Adrenal gland (tissue), 9 donors: ENCODE measurements at regions not wholly inside any gene's neighbourhood (a gene's known extent, or its start where the extent isn't known, plus 50 kb on each side); places are given as distances from the start of the nearest gene placed in this dataset.

Source experiments
- DNase-seq, 7 donors: peaks; one replicate each; pipeline ENCODE4 v3.0.0-alpha.2; 2019 to 2020
- H3K27ac ChIP-seq, 5 donors: fragments of 200-600 bp; sonication (generic) in 4 of 5; 1 replicate in 3 of 5; 2 replicates in 2 of 5; pipeline versions ENCODE4 v1.5.1 to v1.8.0; 2016 to 2020; ENCODE audit warnings: mild to moderate bottlenecking in 1 of 5
- H3K27me3 ChIP-seq: fragments of 200-600 bp; 2 replicates; pipeline ENCODE4 v1.8.0; 2021
- H3K36me3 ChIP-seq, 2 donors: fragments of 200-600 bp; replicated peaks in 1 of 2; 1 replicate in 1 of 2; 2 replicates in 1 of 2; pipeline versions ENCODE4 v1.5.1 to v1.8.0; 2018 to 2022
- H3K4me1 ChIP-seq, 2 donors: fragments of 200-600 bp; replicated peaks in 1 of 2; 1 replicate in 1 of 2; 2 replicates in 1 of 2; pipeline versions ENCODE4 v1.5.1 to v1.8.0; 2018 to 2021
- H3K4me3 ChIP-seq, 4 donors: fragments of 200-600 bp; sonication (generic) in 3 of 4; one replicate each; pipeline ENCODE4 v1.5.1; 2016 to 2018
- H3K9me3 ChIP-seq, 3 donors: fragments of 200-600 bp; sonication (generic) in 1 of 3; replicated peaks in 1 of 3; 1 replicate in 2 of 3; 2 replicates in 1 of 3; pipeline versions ENCODE4 v1.5.1 to v1.8.0; 2016 to 2021
- CTCF ChIP-seq, 6 experiments: fragments of 450-650 bp in 4 of 6; fragments of 200-600 bp in 2 of 6; sonication (generic) in 1 of 6; IDR thresholded peaks; 1 replicate in 5 of 6; 2 replicates in 1 of 6; pipeline versions ENCODE4 v1.5.1 to v1.8.0; 2016 to 2021; ENCODE audit warnings: antibody characterized with exemption in 6 of 6, mild to moderate bottlenecking in 2 of 6, moderate library complexity in 1 of 6
- POLR2A ChIP-seq, 2 donors: fragments of 450-650 bp; IDR thresholded peaks; one replicate each; pipeline ENCODE4 v1.6.1; 2017; ENCODE audit warnings: antibody characterized with exemption in 2 of 2, mild to moderate bottlenecking in 2 of 2, moderate library complexity in 1 of 2
- WGBS, 4 donors: extraction: QIAGEN DNeasy Blood & Tissue Kit in 2 of 4; methylation state at CpG; one replicate each; pipeline versions ENCODE4 v1.1.5 to v1.1.7; 2013 to 2017; 5-methylcytosine and 5-hydroxymethylcytosine counted together
- intact Hi-C, 2 donors: fragments of 100-400 bp; cut with DNase I; formaldehyde crosslinking; loops; one replicate each; pipeline versions ENCODE4 v1.14.1 to v1.15.0; 2022 to 2023
- donor health status: healthy with polysubstance abuse.
- donor health status: Bipolar disorder and iron deficiency.
- donor health status: DM: yes; HTN: yes; CAD: no.
- donor health status: DM: no; HTN: no; CAD: no.
- donor health status: DM: no; HTN: no; CAD: no.

- no peaks in the 10 kb centered on the region for H3K4me1 ChIP-seq
- H3K27me3 ChIP-seq: peaks cover 3% of the 10 kb centered on the region
- 44 to 67% (median 61%) methylated on average over 2 of the region's 2 CpGs for WGBS, 4 donors
- no peak overlapping the region for H3K4me3 ChIP-seq
- no peak for TF ChIP-seq POLR2A (IDR thresholded peaks at IDR 0.05)
- no peak for TF ChIP-seq CTCF (IDR thresholded peaks at IDR 0.05)
- intact Hi-C loops: no loop called here
- no peaks in the 10 kb centered on the region for H3K36me3 ChIP-seq
- H3K27ac ChIP-seq: no peak overlapping the region
- DNase-seq: no peak
- no peaks in the 10 kb centered on the region for H3K9me3 ChIP-seq
Observed at GRCh38 chr7:37524797-37525196, 76.1 kb upstream of the ELMO1 start.

GRCh38 chr7:37526623-37527022 lies 78.0 kb upstream of the ELMO1 start:
- Histone ChIP-seq H3K9me3 (no peaks in the 10 kb centered on the region), H3K4me1 (no peaks in the 10 kb centered on the region), H3K4me3 (no peak overlapping the region), H3K36me3 (no peaks in the 10 kb centered on the region), H3K27me3 (peaks cover 3% of the 10 kb centered on the region), H3K27ac (no peak overlapping the region)
- no peak for TF ChIP-seq CTCF (IDR thresholded peaks at IDR 0.05)
- TF ChIP-seq POLR2A (IDR thresholded peaks at IDR 0.05): no peak
- 77 to 89% (median 79%) methylated on average over 4 of the region's 4 CpGs for WGBS, 4 donors
- intact Hi-C loops: no loop called here
- no peak for DNase-seq

GRCh38 chr7:37527109-37527508 lies 78.4 kb upstream of the ELMO1 start:
- 84 to 93% (median 90%) methylated on average over 4 of the region's 4 CpGs for WGBS, 4 donors
- intact Hi-C loops: no loop called here
- H3K27ac ChIP-seq: no peak overlapping the region

GRCh38 chr7:37531225-37531624 lies 82.6 kb upstream of the ELMO1 start:
- Histone ChIP-seq H3K4me3 (no peak overlapping the region), H3K27me3 (no peaks in the 10 kb centered on the region), H3K36me3 (no peaks in the 10 kb centered on the region), H3K4me1 (no peaks in the 10 kb centered on the region), H3K27ac (no peak overlapping the region), H3K9me3 (no peaks in the 10 kb centered on the region)
- intact Hi-C loops: no loop called here
- WGBS, 4 donors: 51 to 62% (median 57%) methylated on average over 6 of the region's 6 CpGs
- no peak for TF ChIP-seq POLR2A (IDR thresholded peaks at IDR 0.05)
- no peak for TF ChIP-seq CTCF (IDR thresholded peaks at IDR 0.05)
- DNase-seq: no peak

More at GRCh38 chr7:37527109-37527508, 78.4 kb upstream of the ELMO1 start:
- Histone ChIP-seq H3K36me3 (no peaks in the 10 kb centered on the region), H3K4me1 (no peaks in the 10 kb centered on the region), H3K4me3 (no peak overlapping the region), H3K9me3 (no peaks in the 10 kb centered on the region), H3K27me3 (peaks cover 3% of the 10 kb centered on the region)
- no peak for DNase-seq
- TF ChIP-seq POLR2A (IDR thresholded peaks at IDR 0.05) (no peak), CTCF (IDR thresholded peaks at IDR 0.05) (no peak)
